ENCODE measurements at regions not wholly inside any gene's neighbourhood (a gene's known extent, or its start where the extent isn't known, plus 50 kb on each side); places are given as distances from the start of the nearest gene placed in this dataset.
"Not testable (repeated sequence)": the region's sequence is repeated elsewhere in the genome, so short reads cannot be mapped to it uniquely, and the experiment has no call there.

GRCh38 chr9:17875886-17876285 lies 297.0 kb downstream of the SH3GL2 start:
- Mint-ChIP-seq H3K27ac (no peak overlapping the region), H3K4me1 (no peaks in the 10 kb centered on the region), H3K9me3 (peaks cover 0 to 11% (median 0%) of the 10 kb centered on the region in 3 donors)

GRCh38 chr9:17876687-17877086 lies 297.8 kb downstream of the SH3GL2 start:
- Mint-ChIP-seq H3K4me1 (no peaks in the 10 kb centered on the region), H3K36me3 (no peaks in the 10 kb centered on the region), H3K27ac (no peak overlapping the region)

More at GRCh38 chr9:17875886-17876285, 297.0 kb downstream of the SH3GL2 start:
- H3K27me3 Mint-ChIP-seq = no peaks in the 10 kb centered on the region
- no peaks in the 10 kb centered on the region for H3K36me3 Mint-ChIP-seq
- no peak overlapping the region for H3K4me3 Mint-ChIP-seq

GRCh38 chr9:17878810-17879370 lies 300.0 kb downstream of the SH3GL2 start:
- H3K9me3 Mint-ChIP-seq = peaks cover 0 to 13% (median 2%) of the 10 kb centered on the region in 3 donors
- no peaks in the 10 kb centered on the region for H3K36me3 Mint-ChIP-seq
- no peak overlapping the region for H3K27ac Mint-ChIP-seq
- H3K27me3 Mint-ChIP-seq = no peaks in the 10 kb centered on the region
- H3K4me1 Mint-ChIP-seq = no peaks in the 10 kb centered on the region
- no peak overlapping the region for H3K4me3 Mint-ChIP-seq

More at GRCh38 chr9:17876687-17877086, 297.8 kb downstream of the SH3GL2 start:
- Mint-ChIP-seq H3K27me3 (no peaks in the 10 kb centered on the region), H3K9me3 (peaks cover 0 to 13% (median 0%) of the 10 kb centered on the region in 3 donors), H3K4me3 (no peak overlapping the region)

- Mint-ChIP-seq H3K9me3 (peaks cover 0 to 9% (median 4%) of the 10 kb centered on the region in 3 donors), H3K36me3 (no peaks in the 10 kb centered on the region), H3K4me1 (no peaks in the 10 kb centered on the region), H3K4me3 (no peak overlapping the region), H3K27me3 (no peaks in the 10 kb centered on the region), H3K27ac (no peak overlapping the region)
These were observed 302.5 kb downstream of the SH3GL2 start for GRCh38 chr9:17881371-17881770.

DNA sequence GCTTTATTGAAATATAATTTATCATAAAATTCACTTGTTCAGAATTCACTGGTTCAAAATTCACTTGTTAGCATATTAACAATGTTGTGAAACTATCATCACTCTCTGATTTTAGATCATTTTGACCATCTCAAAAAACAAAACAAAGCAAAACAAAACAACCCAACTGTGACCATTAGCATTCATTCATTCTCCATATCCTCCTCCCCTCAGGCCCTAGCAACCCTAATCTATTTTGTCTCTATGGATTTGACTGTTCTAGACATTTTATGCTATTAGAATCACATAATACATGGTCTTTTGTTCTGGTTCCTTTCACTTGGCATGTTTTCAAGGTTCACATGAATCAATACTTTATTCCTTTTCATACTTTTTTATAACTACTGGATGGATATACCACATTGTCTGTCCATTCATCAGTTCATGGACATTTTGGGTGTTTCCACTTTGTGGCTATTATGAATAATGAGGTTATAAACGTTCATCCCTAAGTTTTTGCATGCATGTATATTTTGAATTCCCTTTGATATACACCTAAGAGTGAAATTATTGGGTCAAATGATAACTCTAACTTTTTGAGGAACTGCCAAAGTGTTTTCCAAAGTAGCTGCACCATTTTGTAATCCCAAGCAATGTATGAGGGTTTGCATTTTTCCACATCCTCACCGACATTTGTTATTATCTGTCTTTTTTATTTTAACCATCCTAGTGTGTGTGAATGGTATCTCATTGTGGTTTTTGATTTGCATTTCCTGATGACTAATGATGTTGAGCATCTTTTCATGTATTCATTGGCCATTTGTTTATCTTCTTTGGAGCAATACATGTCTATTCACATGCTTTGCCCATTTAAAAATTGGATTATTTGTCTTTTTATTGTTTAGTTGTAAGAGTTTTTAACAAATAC lies 304.1 kb downstream of the SH3GL2 start:
- H3K9me3 Mint-ChIP-seq = peaks cover 0 to 9% (median 7%) of the 10 kb centered on the region in 3 donors
- no peak overlapping the region for H3K4me3 Mint-ChIP-seq
- no peak overlapping the region for H3K27ac Mint-ChIP-seq
- H3K36me3 Mint-ChIP-seq = no peaks in the 10 kb centered on the region
- no peaks in the 10 kb centered on the region for H3K4me1 Mint-ChIP-seq
- H3K27me3 Mint-ChIP-seq = no peaks in the 10 kb centered on the region

DNA sequence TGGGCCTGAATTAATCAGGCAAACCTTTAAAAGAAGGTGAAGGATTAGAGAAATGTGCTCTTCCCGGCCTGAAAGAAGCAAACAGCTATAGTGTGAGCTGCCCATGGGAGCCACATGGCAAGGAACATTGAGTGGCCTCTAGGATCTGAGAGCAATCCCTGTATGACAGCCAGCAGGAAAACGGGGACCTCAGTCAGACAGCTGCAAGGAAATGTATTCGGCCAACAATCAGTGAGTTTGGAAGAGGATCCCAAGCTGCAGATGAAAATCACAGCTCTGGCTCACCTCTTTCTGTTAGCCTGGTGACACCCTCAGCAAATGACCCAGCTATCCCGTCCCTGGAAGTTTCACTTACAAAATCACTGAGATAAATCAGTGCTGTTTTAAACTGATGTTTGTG lies 309.2 kb downstream of the SH3GL2 start:
- no peak overlapping the region for H3K27ac Mint-ChIP-seq
- peaks cover 0 to 6% (median 2%) of the 10 kb centered on the region in 3 donors for H3K9me3 Mint-ChIP-seq
- H3K36me3 Mint-ChIP-seq = no peaks in the 10 kb centered on the region
- no peaks in the 10 kb centered on the region for H3K27me3 Mint-ChIP-seq
- no peak overlapping the region for H3K4me3 Mint-ChIP-seq
- H3K4me1 Mint-ChIP-seq = no peaks in the 10 kb centered on the region

DNA sequence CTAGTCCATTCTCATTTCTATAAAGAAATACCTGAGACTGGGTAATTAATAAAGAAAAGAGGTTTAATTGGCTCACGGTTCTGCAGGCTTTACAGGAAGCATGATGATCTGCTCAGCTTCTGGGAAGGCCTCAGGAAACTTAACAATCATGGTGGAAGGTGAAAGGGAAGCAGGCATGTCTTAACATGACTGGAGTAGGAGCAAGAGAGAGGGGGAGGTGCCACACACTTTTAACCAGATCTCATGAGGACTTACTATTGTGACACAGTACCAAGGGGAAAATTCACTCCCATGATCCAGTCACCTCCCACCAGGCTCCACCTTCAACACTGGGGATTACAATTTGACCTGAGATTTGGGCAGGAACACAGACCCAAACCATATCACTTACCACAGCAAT lies 310.1 kb downstream of the SH3GL2 start:
- not testable (repeated sequence) for H3K4me1 Mint-ChIP-seq, H3K4me3 Mint-ChIP-seq, H3K9me3 Mint-ChIP-seq, H3K27ac Mint-ChIP-seq, H3K36me3 Mint-ChIP-seq, H3K27me3 Mint-ChIP-seq

DNA sequence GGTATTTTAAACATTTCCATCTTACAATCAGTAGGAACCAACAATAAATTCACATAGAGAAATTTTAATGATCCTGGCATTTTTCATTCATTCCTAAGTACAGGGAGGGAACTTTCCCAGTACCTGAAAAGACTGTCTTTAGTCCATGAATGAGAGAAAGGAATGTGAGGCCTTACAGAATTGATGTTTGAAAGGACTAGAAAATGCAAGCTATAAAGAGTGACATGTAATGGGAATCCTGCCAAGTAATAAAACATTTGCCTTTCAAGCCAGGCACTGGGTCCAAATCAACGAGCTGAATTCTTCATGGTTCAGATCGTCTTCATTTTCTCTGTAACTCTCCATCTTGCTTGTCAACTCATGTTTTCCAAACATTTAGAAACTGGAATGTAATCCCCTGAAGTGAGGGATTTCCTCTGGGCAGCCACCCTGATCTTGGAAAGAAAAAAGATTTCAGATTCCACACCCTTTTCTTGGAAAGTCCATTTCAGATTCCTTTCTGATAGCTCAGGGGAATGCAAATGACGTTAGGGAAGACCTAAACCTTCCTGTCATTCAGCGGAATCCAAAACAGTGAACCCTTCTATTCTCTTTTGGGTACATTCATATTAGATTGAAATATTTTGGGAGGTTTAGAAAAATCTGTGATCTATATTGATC lies 315.8 kb downstream of the SH3GL2 start:
- Mint-ChIP-seq H3K27ac (no peak overlapping the region), H3K36me3 (no peaks in the 10 kb centered on the region), H3K4me3 (no peak overlapping the region), H3K27me3 (no peaks in the 10 kb centered on the region), H3K4me1 (no peaks in the 10 kb centered on the region), H3K9me3 (peaks cover 0 to 2% (median 2%) of the 10 kb centered on the region in 3 donors)

DNA sequence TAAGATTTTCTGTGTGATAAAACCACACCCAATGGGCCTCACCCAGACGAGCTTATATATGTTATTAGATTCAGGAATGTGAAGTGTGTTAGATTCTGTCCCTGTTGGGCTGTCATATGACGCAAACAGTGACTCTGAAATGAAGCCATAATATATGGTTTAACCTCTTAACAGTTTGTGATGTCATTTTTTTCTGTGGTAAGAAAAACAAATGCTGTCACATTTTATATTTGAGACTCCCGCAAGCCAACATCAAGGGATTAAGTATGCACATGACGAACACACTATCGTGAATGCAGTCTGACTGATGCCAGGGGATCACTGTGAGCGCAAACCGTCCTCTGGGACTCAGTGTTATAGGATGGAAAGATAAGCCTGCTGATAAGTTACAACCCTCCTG lies 321.7 kb downstream of the SH3GL2 start:
- H3K9me3 Mint-ChIP-seq = peaks cover 0 to 3% (median 2%) of the 10 kb centered on the region in 3 donors
- H3K4me3 Mint-ChIP-seq = no peak overlapping the region
- H3K4me1 Mint-ChIP-seq = no peaks in the 10 kb centered on the region
- H3K27me3 Mint-ChIP-seq = peaks cover 2% of the 10 kb centered on the region
- no peak overlapping the region for H3K27ac Mint-ChIP-seq
- no peaks in the 10 kb centered on the region for H3K36me3 Mint-ChIP-seq

DNA sequence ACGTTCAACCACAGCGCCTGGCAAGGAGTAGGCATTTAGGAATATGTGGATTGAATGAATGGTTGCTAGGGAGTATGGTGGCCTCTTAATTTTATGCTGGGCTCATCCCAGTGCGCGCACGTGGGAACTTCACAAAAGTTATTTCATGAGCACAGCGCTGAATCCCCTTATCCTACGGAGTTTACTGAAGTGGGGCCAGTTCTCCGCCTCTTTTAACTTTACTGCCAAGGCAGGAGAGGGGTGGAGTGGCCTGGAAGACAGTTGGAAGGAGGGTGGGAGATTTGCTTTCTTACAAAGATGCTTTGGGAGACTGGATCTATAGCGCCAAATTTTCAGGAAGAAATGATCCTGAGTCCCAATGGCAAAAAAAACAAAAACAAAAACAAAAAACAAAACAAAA lies 326.5 kb downstream of the SH3GL2 start:
- Mint-ChIP-seq H3K36me3 (no peaks in the 10 kb centered on the region), H3K27me3 (peaks cover 9% of the 10 kb centered on the region), H3K27ac (no peak overlapping the region), H3K4me3 (no peak overlapping the region), H3K4me1 (no peaks in the 10 kb centered on the region), H3K9me3 (peaks cover 0 to 3% (median 3%) of the 10 kb centered on the region in 3 donors)

DNA sequence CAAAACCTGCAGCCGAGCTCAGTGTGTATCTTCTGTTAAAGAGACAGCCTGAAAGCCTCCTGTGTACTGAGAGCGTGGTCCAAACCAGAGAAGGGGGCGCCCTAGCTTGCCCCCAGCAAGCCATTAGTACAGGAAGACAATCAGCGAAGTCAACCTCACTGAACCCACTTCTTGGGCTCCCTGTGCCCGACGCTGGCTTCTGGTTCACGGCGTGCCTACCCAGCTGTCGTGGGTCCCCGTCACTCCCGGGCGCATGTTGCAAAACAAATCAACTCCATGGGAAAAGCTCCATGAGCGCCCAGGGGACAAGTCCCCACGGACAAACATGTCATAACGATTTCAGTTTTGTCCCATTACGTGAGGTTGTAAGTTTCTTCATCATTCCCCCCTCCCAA lies 326.9 kb downstream of the SH3GL2 start:
- no peaks in the 10 kb centered on the region for H3K36me3 Mint-ChIP-seq
- H3K27me3 Mint-ChIP-seq = peaks cover 9% of the 10 kb centered on the region

DNA sequence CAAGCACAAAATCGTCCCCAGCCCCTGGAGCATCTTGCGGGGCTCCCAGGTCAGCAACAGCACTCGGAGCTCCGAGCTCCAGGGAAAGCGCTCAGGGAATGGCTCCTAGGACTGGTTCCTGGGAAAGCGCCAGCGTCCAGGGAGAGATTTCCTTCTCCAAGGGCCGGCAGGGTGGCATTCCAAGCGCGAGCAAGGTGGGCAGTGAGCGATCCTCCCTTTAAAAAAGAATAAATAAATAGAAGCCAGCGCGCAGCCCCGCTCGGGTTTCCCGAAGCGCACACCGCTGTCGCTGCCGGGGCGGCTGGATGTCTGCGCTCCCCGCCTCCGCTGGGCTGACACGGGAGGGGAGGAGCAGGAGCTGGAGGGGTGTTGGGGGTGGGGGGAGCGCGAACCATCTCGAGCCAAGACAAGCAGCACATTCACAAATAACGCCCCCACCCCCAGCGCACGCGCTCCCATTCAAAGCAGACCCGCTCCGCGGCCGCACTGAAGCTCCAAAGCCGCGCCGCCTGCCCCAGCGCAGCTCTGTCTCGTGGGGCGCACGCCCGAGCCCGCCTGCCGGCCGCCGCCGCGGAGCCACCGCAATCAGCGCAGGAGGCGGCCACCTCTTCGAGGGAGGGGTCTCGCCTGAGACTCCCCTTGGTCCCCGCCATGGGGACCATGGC lies 327.4 kb downstream of the SH3GL2 start:
- peaks cover 0 to 3% (median 3%) of the 10 kb centered on the region in 3 donors for H3K9me3 Mint-ChIP-seq
- H3K4me1 Mint-ChIP-seq = no peaks in the 10 kb centered on the region
- H3K27ac Mint-ChIP-seq = no peak overlapping the region
- H3K36me3 Mint-ChIP-seq = no peaks in the 10 kb centered on the region
- H3K27me3 Mint-ChIP-seq = peaks cover 9% of the 10 kb centered on the region
- no peak overlapping the region for H3K4me3 Mint-ChIP-seq

More for the DNA sequence above, 326.9 kb downstream of the SH3GL2 start:
- no peaks in the 10 kb centered on the region for H3K4me1 Mint-ChIP-seq
- no peak overlapping the region for H3K27ac Mint-ChIP-seq
- no peak overlapping the region for H3K4me3 Mint-ChIP-seq
- peaks cover 0 to 3% (median 3%) of the 10 kb centered on the region in 3 donors for H3K9me3 Mint-ChIP-seq

- Mint-ChIP-seq H3K4me3 (no peak overlapping the region), H3K27ac (no peak overlapping the region), H3K27me3 (peaks cover 9% of the 10 kb centered on the region), H3K36me3 (no peaks in the 10 kb centered on the region), H3K4me1 (no peaks in the 10 kb centered on the region), H3K9me3 (peaks cover 0 to 3% (median 3%) of the 10 kb centered on the region in 3 donors)
These were observed 328.2 kb downstream of the SH3GL2 start for GRCh38 chr9:17906841-17907778.

All from IgD-negative memory B cell (primary cell).